Astrocyte (in vitro differentiated cells and primary cell): ENCODE measurements at regions not wholly inside any gene's neighbourhood (a gene's known extent, or its start where the extent isn't known, plus 50 kb on each side); places are given as distances from the start of the nearest gene placed in this dataset.

Experiments
- DNase-seq: peaks from one replicate; pipeline ENCODE4 v3.0.0-alpha.2; 2010; ENCODE audit warnings: low read depth
- FAIRE-seq: peaks from 2 replicates; lab custom pipeline; 2011; peaks lifted over from hg19 to GRCh38; lab: Jason Lieb, UNC
- H2AFZ ChIP-seq: 2 replicates; pipeline ENCODE4 v1.6.0; 2012; ENCODE audit warnings: low read depth, low read length, inconsistent platforms
- H3K27ac ChIP-seq: 2 replicates; pipeline ENCODE4 v1.5.1; 2011; ENCODE audit warnings: low read depth, low read length, inconsistent platforms
- H3K27me3 ChIP-seq: 2 replicates; pipeline ENCODE4 v1.6.0; 2011; ENCODE audit warnings: low read length, inconsistent platforms; ENCODE audit not compliant: insufficient read depth
- H3K36me3 ChIP-seq: 2 replicates; pipeline ENCODE4 v1.5.1; 2011; ENCODE audit warnings: low read length, inconsistent platforms; ENCODE audit not compliant: insufficient read depth
- H3K4me1 ChIP-seq: 2 replicates; pipeline ENCODE4 v1.5.1; 2011; ENCODE audit warnings: low read length, inconsistent platforms; ENCODE audit not compliant: insufficient read depth
- H3K4me2 ChIP-seq: 2 replicates; pipeline ENCODE4 v1.6.0; 2012; ENCODE audit warnings: low read length, inconsistent platforms
- H3K4me3 ChIP-seq: 2 replicates; pipeline ENCODE4 v1.5.1; 2011; ENCODE audit warnings: low read depth, mild to moderate bottlenecking, low read length, inconsistent platforms; ENCODE audit not compliant: insufficient read depth
- H3K79me2 ChIP-seq: 2 replicates; pipeline ENCODE4 v1.6.0; 2012; ENCODE audit warnings: mild to moderate bottlenecking, low read length, inconsistent platforms; ENCODE audit not compliant: insufficient read depth
- H3K9ac ChIP-seq: 2 replicates; pipeline ENCODE4 v1.6.0; 2012; ENCODE audit warnings: mild to moderate bottlenecking, low read length, inconsistent platforms
- H3K9me3 ChIP-seq: 2 replicates; pipeline ENCODE4 v1.5.1; 2012; ENCODE audit warnings: low read depth, mild to moderate bottlenecking, low read length, inconsistent platforms; ENCODE audit not compliant: insufficient read depth
- H4K20me1 ChIP-seq: 2 replicates; pipeline ENCODE4 v1.6.0; 2012; ENCODE audit warnings: low read length, inconsistent platforms; ENCODE audit not compliant: insufficient read depth
- H3K27ac Mint-ChIP-seq: one replicate; pipeline ENCODE4 v1.8.0; 2021; ENCODE audit warnings: mild to moderate bottlenecking, mixed read lengths; ENCODE audit not compliant: unreplicated experiment
- H3K27me3 Mint-ChIP-seq: one replicate; pipeline ENCODE4 v1.8.0; 2021; ENCODE audit warnings: low read depth, mixed read lengths; ENCODE audit not compliant: unreplicated experiment
- H3K36me3 Mint-ChIP-seq: one replicate; pipeline ENCODE4 v1.8.0; 2021; ENCODE audit warnings: low read depth, mixed read lengths; ENCODE audit not compliant: unreplicated experiment
- H3K4me1 Mint-ChIP-seq: one replicate; pipeline ENCODE4 v1.8.0; 2021; ENCODE audit warnings: low read depth, mixed read lengths; ENCODE audit not compliant: unreplicated experiment
- H3K4me3 Mint-ChIP-seq: one replicate; pipeline ENCODE4 v1.8.0; 2021; ENCODE audit warnings: mild to moderate bottlenecking, moderate library complexity, mixed read lengths; ENCODE audit not compliant: unreplicated experiment
- H3K9me3 Mint-ChIP-seq: one replicate; pipeline ENCODE4 v1.8.0; 2021; ENCODE audit warnings: mild to moderate bottlenecking, mixed read lengths; ENCODE audit not compliant: unreplicated experiment
- EZH2 ChIP-seq: IDR thresholded peaks from 2 replicates; pipeline ENCODE4 v1.6.1; 2012; ENCODE audit warnings: mild to moderate bottlenecking, low read length, inconsistent platforms; ENCODE audit not compliant: insufficient read depth
- TF ChIP-seq, protein P1 (sequence below): IDR thresholded peaks from 2 replicates; pipeline ENCODE4 v1.5.1; 2011; ENCODE audit warnings: low read depth, mild to moderate bottlenecking, inconsistent platforms, low read length, moderate library complexity; ENCODE audit not compliant: insufficient read depth

- H3K9ac ChIP-seq: no peak overlapping the region
- no peaks in the 10 kb centered on the region for H3K36me3 Mint-ChIP-seq
- no peaks in the 10 kb centered on the region for H3K27me3 ChIP-seq
- no peaks in the 10 kb centered on the region for H3K27me3 Mint-ChIP-seq
- H3K36me3 ChIP-seq: no peaks in the 10 kb centered on the region
- no peaks in the 10 kb centered on the region for H3K4me1 ChIP-seq
- no peak overlapping the region for H3K4me3 Mint-ChIP-seq
- no peaks in the 10 kb centered on the region for H4K20me1 ChIP-seq
- no peak overlapping the region for H3K4me3 ChIP-seq
- FAIRE-seq (no peak), DNase-seq (no peak)
- H3K9me3 ChIP-seq: no peaks in the 10 kb centered on the region
- no peak overlapping the region for H3K4me2 ChIP-seq
- H3K9me3 Mint-ChIP-seq: no peaks in the 10 kb centered on the region
- no peaks in the 10 kb centered on the region for H3K79me2 ChIP-seq
- H2AFZ ChIP-seq: no peak overlapping the region
- TF ChIP-seq, protein P1, sequence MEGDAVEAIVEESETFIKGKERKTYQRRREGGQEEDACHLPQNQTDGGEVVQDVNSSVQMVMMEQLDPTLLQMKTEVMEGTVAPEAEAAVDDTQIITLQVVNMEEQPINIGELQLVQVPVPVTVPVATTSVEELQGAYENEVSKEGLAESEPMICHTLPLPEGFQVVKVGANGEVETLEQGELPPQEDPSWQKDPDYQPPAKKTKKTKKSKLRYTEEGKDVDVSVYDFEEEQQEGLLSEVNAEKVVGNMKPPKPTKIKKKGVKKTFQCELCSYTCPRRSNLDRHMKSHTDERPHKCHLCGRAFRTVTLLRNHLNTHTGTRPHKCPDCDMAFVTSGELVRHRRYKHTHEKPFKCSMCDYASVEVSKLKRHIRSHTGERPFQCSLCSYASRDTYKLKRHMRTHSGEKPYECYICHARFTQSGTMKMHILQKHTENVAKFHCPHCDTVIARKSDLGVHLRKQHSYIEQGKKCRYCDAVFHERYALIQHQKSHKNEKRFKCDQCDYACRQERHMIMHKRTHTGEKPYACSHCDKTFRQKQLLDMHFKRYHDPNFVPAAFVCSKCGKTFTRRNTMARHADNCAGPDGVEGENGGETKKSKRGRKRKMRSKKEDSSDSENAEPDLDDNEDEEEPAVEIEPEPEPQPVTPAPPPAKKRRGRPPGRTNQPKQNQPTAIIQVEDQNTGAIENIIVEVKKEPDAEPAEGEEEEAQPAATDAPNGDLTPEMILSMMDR: no peak
- TF ChIP-seq EZH2: no peak
- H3K4me1 Mint-ChIP-seq: peaks cover 4% of the 10 kb centered on the region
- no peak overlapping the region for H3K27ac Mint-ChIP-seq
- H3K27ac ChIP-seq: no peak overlapping the region
These were observed 97.8 kb upstream of the SLC30A5 start for GRCh38 chr5:68995845-68996545.

DNA sequence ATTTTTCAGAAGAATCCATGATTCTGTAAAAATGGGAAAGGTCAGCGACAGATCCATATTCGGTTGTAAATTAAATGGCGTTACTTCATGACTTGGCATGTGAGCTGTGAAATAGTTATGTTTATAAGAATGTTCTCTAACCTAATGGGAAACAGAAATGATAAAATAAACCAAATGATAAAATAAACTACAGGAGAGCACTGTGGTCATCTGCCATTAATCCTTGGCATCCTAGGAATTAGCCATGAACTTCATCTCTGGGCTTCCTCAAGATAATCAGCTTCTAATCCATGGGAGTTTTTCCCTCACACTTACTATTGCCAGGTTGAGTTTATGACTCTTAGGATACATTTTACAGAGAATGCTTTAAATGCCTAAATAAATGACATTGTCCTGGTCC lies 94.6 kb upstream of the SLC30A5 start:
- no peak for TF ChIP-seq EZH2
- TF ChIP-seq, protein P1: no peak
- Histone ChIP-seq H4K20me1 (no peaks in the 10 kb centered on the region), H3K9me3 (no peaks in the 10 kb centered on the region)

DNA sequence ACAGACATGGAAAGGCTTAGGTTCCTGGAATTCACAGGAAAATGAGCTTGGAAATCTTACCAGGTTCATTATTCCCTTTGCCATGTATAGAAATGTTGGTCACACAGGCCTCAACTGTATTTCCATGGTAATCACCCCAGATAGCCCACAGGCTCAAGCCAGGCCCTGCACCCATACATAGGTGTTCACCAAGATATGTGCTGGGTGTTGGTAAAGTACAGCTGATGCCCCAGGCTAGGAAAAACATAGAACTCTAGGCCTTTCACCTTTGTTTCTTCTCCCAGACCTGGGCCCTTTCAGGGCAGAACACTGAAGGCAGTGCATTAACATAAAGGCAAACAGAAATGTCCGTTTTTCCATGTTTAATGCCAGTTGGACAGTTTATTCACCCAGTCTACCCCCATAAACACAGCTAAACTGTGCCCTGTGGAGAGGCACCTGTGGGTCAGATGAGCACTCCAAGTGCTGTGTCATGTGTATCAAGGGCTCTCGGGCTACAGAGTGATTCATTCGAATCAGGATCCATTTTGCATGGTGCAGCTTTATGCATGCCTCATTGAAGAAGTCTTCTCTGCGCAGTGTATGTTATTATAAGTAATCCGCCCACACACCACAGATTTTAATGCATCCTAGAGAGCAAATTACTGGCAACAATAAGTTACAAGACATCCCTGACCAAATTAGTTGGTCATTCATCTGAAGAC lies 93.4 kb upstream of the SLC30A5 start:
- H3K27me3 Mint-ChIP-seq: no peaks in the 10 kb centered on the region
- no peak overlapping the region for H3K4me3 ChIP-seq
- H3K27ac Mint-ChIP-seq: no peak overlapping the region
- no peaks in the 10 kb centered on the region for H3K36me3 Mint-ChIP-seq
- peaks cover 4% of the 10 kb centered on the region for H3K4me1 Mint-ChIP-seq
- TF ChIP-seq, protein P1: no peak
- TF ChIP-seq EZH2: no peak
- H3K4me3 Mint-ChIP-seq: no peak overlapping the region
- H4K20me1 ChIP-seq: no peaks in the 10 kb centered on the region
- FAIRE-seq: no peak
- no peaks in the 10 kb centered on the region for H3K79me2 ChIP-seq
- no peak overlapping the region for H3K9ac ChIP-seq
- H3K36me3 ChIP-seq: no peaks in the 10 kb centered on the region
- H3K4me1 ChIP-seq: no peaks in the 10 kb centered on the region
- no peak overlapping the region for H3K27ac ChIP-seq
- H3K9me3 Mint-ChIP-seq: no peaks in the 10 kb centered on the region
- H3K4me2 ChIP-seq: no peak overlapping the region
- no peaks in the 10 kb centered on the region for H3K9me3 ChIP-seq
- DNase-seq: no peak
- H2AFZ ChIP-seq: no peak overlapping the region
- H3K27me3 ChIP-seq: no peaks in the 10 kb centered on the region

More for the DNA sequence above, 94.6 kb upstream of the SLC30A5 start:
- Histone ChIP-seq H3K79me2 (no peaks in the 10 kb centered on the region), H3K4me2 (no peak overlapping the region), H3K4me1 (no peaks in the 10 kb centered on the region), H3K9ac (no peak overlapping the region), H2AFZ (no peak overlapping the region), H3K36me3 (no peaks in the 10 kb centered on the region), H3K27ac (no peak overlapping the region), H3K4me3 (no peak overlapping the region), H3K27me3 (no peaks in the 10 kb centered on the region)
- no peaks in the 10 kb centered on the region for H3K27me3 Mint-ChIP-seq
- no peaks in the 10 kb centered on the region for H3K36me3 Mint-ChIP-seq
- no peak overlapping the region for H3K27ac Mint-ChIP-seq
- peaks cover 4% of the 10 kb centered on the region for H3K4me1 Mint-ChIP-seq
- H3K4me3 Mint-ChIP-seq: no peak overlapping the region
- no peak for FAIRE-seq
- H3K9me3 Mint-ChIP-seq: no peaks in the 10 kb centered on the region
- no peak for DNase-seq
